ENCODE measurements at regions not wholly inside any gene's neighbourhood (a gene's known extent, or its start where the extent isn't known, plus 50 kb on each side); places are given as distances from the start of the nearest gene placed in this dataset.

DNA sequence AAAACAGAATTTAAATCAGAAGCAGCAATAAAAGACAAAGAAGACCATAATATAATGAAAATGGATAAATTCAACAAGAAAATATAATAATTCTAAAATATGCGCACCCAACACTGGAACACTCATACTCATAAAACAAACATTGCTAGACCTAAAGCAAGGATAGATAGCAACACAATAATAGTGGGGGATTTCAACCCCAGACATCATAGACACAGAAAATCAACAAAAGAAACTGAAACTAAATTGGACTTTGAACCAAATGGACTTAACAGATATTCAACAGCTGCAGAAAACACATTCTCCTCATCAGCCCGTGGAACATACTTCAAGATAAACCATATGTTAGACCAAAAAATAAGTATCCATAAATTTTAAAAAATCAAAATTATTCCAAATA lies 1552.6 kb downstream of the C4orf33 start:
- TF ChIP-seq, protein P1, sequence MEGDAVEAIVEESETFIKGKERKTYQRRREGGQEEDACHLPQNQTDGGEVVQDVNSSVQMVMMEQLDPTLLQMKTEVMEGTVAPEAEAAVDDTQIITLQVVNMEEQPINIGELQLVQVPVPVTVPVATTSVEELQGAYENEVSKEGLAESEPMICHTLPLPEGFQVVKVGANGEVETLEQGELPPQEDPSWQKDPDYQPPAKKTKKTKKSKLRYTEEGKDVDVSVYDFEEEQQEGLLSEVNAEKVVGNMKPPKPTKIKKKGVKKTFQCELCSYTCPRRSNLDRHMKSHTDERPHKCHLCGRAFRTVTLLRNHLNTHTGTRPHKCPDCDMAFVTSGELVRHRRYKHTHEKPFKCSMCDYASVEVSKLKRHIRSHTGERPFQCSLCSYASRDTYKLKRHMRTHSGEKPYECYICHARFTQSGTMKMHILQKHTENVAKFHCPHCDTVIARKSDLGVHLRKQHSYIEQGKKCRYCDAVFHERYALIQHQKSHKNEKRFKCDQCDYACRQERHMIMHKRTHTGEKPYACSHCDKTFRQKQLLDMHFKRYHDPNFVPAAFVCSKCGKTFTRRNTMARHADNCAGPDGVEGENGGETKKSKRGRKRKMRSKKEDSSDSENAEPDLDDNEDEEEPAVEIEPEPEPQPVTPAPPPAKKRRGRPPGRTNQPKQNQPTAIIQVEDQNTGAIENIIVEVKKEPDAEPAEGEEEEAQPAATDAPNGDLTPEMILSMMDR (IDR thresholded peaks at IDR 0.05; ENCODE audit: insufficient read depth, low read depth, low read length) = no peak
- no peak overlapping the region for H3K4me3 ChIP-seq (ENCODE audit: low read depth, low read length)
- no peaks in the 10 kb centered on the region for H3K27me3 ChIP-seq (ENCODE audit: control insufficient read depth, insufficient read depth, low read length)
- H3K36me3 ChIP-seq (ENCODE audit: control insufficient read depth, insufficient read depth, low read length) = no peaks in the 10 kb centered on the region
- CTCF ChIA-PET = no interaction called here
- POLR2A ChIA-PET = no interaction called here
- no peak for DNase-seq (ENCODE audit: low read depth)

DNA sequence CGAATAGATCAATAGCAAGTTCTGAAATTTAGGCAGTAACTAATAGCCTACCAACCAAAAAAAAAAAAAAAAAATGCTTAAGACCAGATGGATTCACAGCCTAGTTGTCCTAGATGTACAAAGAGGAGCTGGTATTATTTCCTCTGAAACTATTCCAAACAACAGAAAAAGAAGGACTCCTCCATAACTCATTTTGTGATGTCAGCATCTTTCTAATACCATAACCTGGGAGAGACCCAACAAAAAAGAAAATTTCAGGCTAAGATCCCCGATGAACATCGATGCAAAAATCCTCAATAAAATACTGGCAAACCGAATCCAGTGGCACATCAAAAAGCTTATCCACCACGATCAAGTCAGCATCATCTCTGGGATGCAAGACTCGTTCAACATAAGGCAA lies 1557.9 kb downstream of the C4orf33 start:
- TF ChIP-seq, protein P1 (IDR thresholded peaks at IDR 0.05; ENCODE audit: insufficient read depth, low read depth, low read length) = no peak
- Histone ChIP-seq H3K27me3 (ENCODE audit: control insufficient read depth, insufficient read depth, low read length) (no peaks in the 10 kb centered on the region), H3K4me3 (ENCODE audit: low read depth, low read length) (no peak overlapping the region), H3K36me3 (ENCODE audit: control insufficient read depth, insufficient read depth, low read length) (no peaks in the 10 kb centered on the region)
- ChIA-PET POLR2A (no interaction called here), CTCF (no interaction called here)
- no peak for DNase-seq (ENCODE audit: low read depth)

DNA sequence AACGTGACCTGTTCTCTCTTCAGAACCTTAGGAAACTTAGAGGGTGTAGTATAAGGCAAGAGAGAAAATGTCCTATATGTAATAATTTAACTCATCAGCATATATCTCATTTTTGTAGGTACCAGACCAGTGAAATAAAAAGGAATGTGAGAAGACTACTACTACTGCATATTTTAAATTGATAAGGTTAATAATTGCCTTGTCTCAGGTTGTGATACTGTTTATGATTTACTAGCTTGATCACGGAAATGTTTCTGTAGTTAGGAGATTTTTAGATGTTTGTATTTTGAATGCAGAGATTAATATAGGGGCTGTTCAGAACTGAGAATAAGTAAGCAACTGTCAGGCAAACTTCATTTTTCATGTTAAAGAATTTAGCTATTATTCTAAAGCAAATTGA lies 1563.4 kb downstream of the C4orf33 start:
- DNase-seq (ENCODE audit: low read depth) = no peak
- no peak overlapping the region for H3K4me3 ChIP-seq (ENCODE audit: low read depth, low read length)
- TF ChIP-seq, protein P1 (IDR thresholded peaks at IDR 0.05; ENCODE audit: insufficient read depth, low read depth, low read length) = no peak
- no peaks in the 10 kb centered on the region for H3K36me3 ChIP-seq (ENCODE audit: control insufficient read depth, insufficient read depth, low read length)
- ChIA-PET POLR2A (no interaction called here), CTCF (no interaction called here)
- H3K27me3 ChIP-seq (ENCODE audit: control insufficient read depth, insufficient read depth, low read length) = no peaks in the 10 kb centered on the region

DNA sequence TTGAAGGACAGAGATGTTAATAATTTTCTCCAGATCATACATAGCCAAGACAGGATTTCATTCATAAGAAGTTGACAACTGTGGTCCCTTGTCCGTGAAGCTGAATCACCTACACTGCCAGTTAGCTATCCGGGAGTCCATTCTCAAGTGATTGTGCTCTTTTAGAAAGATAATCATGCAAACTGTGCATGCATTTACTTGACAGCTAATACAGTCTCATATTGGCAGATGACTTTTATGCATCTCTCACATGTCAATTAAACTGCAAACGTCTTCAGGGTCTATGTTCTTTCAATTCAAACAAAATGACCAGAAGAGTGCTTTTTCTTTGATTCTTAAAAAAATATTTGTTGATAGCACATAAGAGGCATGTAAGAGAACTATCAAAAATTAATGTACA lies 1572.9 kb downstream of the C4orf33 start:
- TF ChIP-seq, protein P1 (IDR thresholded peaks at IDR 0.05; ENCODE audit: insufficient read depth, low read depth, low read length) = no peak
- CTCF ChIA-PET = no interaction called here
- no peaks in the 10 kb centered on the region for H3K36me3 ChIP-seq (ENCODE audit: control insufficient read depth, insufficient read depth, low read length)
- POLR2A ChIA-PET = no interaction called here
- DNase-seq (ENCODE audit: low read depth) = no peak
- no peaks in the 10 kb centered on the region for H3K27me3 ChIP-seq (ENCODE audit: control insufficient read depth, insufficient read depth, low read length)
- no peak overlapping the region for H3K4me3 ChIP-seq (ENCODE audit: low read depth, low read length)

DNA sequence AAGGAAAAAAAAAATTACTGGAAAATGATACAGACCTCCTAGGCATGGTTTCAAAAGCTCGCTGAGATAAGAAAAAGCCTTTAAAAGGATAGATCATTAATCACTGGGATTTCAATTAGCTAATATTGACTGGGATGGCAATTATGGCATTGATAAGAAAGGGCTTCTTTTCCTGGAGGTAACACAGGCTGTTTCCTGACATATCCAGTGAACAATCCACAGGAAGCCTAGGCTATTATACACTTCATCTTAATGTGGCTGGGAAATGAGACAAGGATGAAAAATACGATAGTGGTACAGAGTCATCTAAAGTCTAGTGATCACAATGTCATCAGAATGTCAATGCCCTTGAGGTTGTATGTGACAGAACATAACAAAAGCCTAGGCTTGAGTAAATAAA lies 1579.3 kb downstream of the C4orf33 start:
- TF ChIP-seq, protein P1 (IDR thresholded peaks at IDR 0.05; ENCODE audit: insufficient read depth, low read depth, low read length) = no peak
- POLR2A ChIA-PET = no interaction called here
- Histone ChIP-seq H3K4me3 (ENCODE audit: low read depth, low read length) (no peak overlapping the region), H3K27me3 (ENCODE audit: control insufficient read depth, insufficient read depth, low read length) (no peaks in the 10 kb centered on the region), H3K36me3 (ENCODE audit: control insufficient read depth, insufficient read depth, low read length) (no peaks in the 10 kb centered on the region)
- CTCF ChIA-PET = no interaction called here
- no peak for DNase-seq (ENCODE audit: low read depth)
